ENCODE measurements at regions not wholly inside any gene's neighbourhood (a gene's known extent, or its start where the extent isn't known, plus 50 kb on each side); places are given as distances from the start of the nearest gene placed in this dataset.

- Histone ChIP-seq H4K20me1 (ENCODE audit: insufficient read depth, poor library complexity, severe bottlenecking) (no peaks in the 10 kb centered on the region), H3K4me1 (ENCODE audit: insufficient read depth) (no peaks in the 10 kb centered on the region), H3K9me3 (ENCODE audit: low read depth) (no peaks in the 10 kb centered on the region), H3K36me3 (replicated peaks; ENCODE audit: insufficient read depth, low read depth) (no peaks in the 10 kb centered on the region), H3K9me2 (replicated peaks; ENCODE audit: insufficient read depth) (no peaks in the 10 kb centered on the region), H3K4me3 (no peak overlapping the region), H3K79me2 (no peaks in the 10 kb centered on the region), H3K27ac (no peak overlapping the region), H2AFZ (peak overlapping the region; percentile 2), H3K27me3 (no peaks in the 10 kb centered on the region), H3K4me2 (no peak overlapping the region)
- DNase-seq (ENCODE audit: low spot score), result no peak
- no peak for TF ChIP-seq EZH2 (IDR thresholded peaks at IDR 0.05; ENCODE audit: borderline replicate concordance)
- no peak for TF ChIP-seq CTCF (IDR thresholded peaks at IDR 0.05; ENCODE audit: poor library complexity)
- no peak for TF ChIP-seq EZH2phosphoT487 (IDR thresholded peaks at IDR 0.05; ENCODE audit: low read depth, severe bottlenecking, unreplicated experiment)
- WGBS (ENCODE audit: low lambda C conversion rate, missing lambda C conversion rate), result 76% methylated on average over 3 of the region's 3 CpGs
Observed at GRCh38 chr7:9863545-9863944, 1110.1 kb upstream of the PHF14 start.

- H2AFZ ChIP-seq, result no peak overlapping the region
- WGBS (ENCODE audit: low lambda C conversion rate, missing lambda C conversion rate), result 43% methylated on average over 1 of the region's 1 CpG
- H3K4me2 ChIP-seq, result peak overlapping the region; percentile 13
Observed at GRCh38 chr7:9869151-9869550, 1104.5 kb upstream of the PHF14 start.

GRCh38 chr7:9869566-9869965, 1104.1 kb upstream of the PHF14 start:
- Histone ChIP-seq H3K4me2 (peak overlapping the region; percentile 13), H3K27ac (no peak overlapping the region), H3K79me2 (no peaks in the 10 kb centered on the region), H3K4me3 (no peak overlapping the region), H3K9me2 (replicated peaks; ENCODE audit: insufficient read depth) (no peaks in the 10 kb centered on the region), H3K27me3 (no peaks in the 10 kb centered on the region), H2AFZ (no peak overlapping the region), H3K4me1 (ENCODE audit: insufficient read depth) (no peaks in the 10 kb centered on the region), H3K36me3 (replicated peaks; ENCODE audit: insufficient read depth, low read depth) (no peaks in the 10 kb centered on the region), H4K20me1 (ENCODE audit: insufficient read depth, poor library complexity, severe bottlenecking) (no peaks in the 10 kb centered on the region), H3K9me3 (ENCODE audit: low read depth) (no peaks in the 10 kb centered on the region)
- TF ChIP-seq CTCF (IDR thresholded peaks at IDR 0.05; ENCODE audit: poor library complexity), result no peak
- no peak for TF ChIP-seq EZH2phosphoT487 (IDR thresholded peaks at IDR 0.05; ENCODE audit: low read depth, severe bottlenecking, unreplicated experiment)
- no peak for TF ChIP-seq EZH2 (IDR thresholded peaks at IDR 0.05; ENCODE audit: borderline replicate concordance)
- no peak for DNase-seq (ENCODE audit: low spot score)
- WGBS (ENCODE audit: low lambda C conversion rate, missing lambda C conversion rate), result 65% methylated on average over 2 of the region's 2 CpGs

More at GRCh38 chr7:9869151-9869550, 1104.5 kb upstream of the PHF14 start:
- H3K4me1 ChIP-seq (ENCODE audit: insufficient read depth), result no peaks in the 10 kb centered on the region
- H3K9me2 ChIP-seq (replicated peaks; ENCODE audit: insufficient read depth), result no peaks in the 10 kb centered on the region
- no peaks in the 10 kb centered on the region for H3K9me3 ChIP-seq (ENCODE audit: low read depth)
- no peaks in the 10 kb centered on the region for H3K36me3 ChIP-seq (replicated peaks; ENCODE audit: insufficient read depth, low read depth)
- H3K27ac ChIP-seq, result no peak overlapping the region
- no peak overlapping the region for H3K4me3 ChIP-seq
- TF ChIP-seq EZH2phosphoT487 (IDR thresholded peaks at IDR 0.05; ENCODE audit: low read depth, severe bottlenecking, unreplicated experiment), result no peak
- TF ChIP-seq CTCF (IDR thresholded peaks at IDR 0.05; ENCODE audit: poor library complexity), result no peak
- TF ChIP-seq EZH2 (IDR thresholded peaks at IDR 0.05; ENCODE audit: borderline replicate concordance), result no peak
- no peaks in the 10 kb centered on the region for H3K79me2 ChIP-seq
- H4K20me1 ChIP-seq (ENCODE audit: insufficient read depth, poor library complexity, severe bottlenecking), result no peaks in the 10 kb centered on the region
- no peaks in the 10 kb centered on the region for H3K27me3 ChIP-seq
- no peak for DNase-seq (ENCODE audit: low spot score)

- H3K9me2 ChIP-seq (replicated peaks; ENCODE audit: insufficient read depth), result no peaks in the 10 kb centered on the region
- H3K36me3 ChIP-seq (replicated peaks; ENCODE audit: insufficient read depth, low read depth), result no peaks in the 10 kb centered on the region
- WGBS (ENCODE audit: low lambda C conversion rate, missing lambda C conversion rate), result 82% methylated on average over 4 of the region's 4 CpGs
- no peaks in the 10 kb centered on the region for H3K27me3 ChIP-seq
- no peak overlapping the region for H2AFZ ChIP-seq
- H3K27ac ChIP-seq, result no peak overlapping the region
- no peaks in the 10 kb centered on the region for H3K9me3 ChIP-seq (ENCODE audit: low read depth)
- no peaks in the 10 kb centered on the region for H3K4me1 ChIP-seq (ENCODE audit: insufficient read depth)
- H3K4me2 ChIP-seq, result no peak overlapping the region
- TF ChIP-seq EZH2phosphoT487 (IDR thresholded peaks at IDR 0.05; ENCODE audit: low read depth, severe bottlenecking, unreplicated experiment) (no peak), CTCF (IDR thresholded peaks at IDR 0.05; ENCODE audit: poor library complexity) (no peak), EZH2 (IDR thresholded peaks at IDR 0.05; ENCODE audit: borderline replicate concordance) (no peak)
- no peaks in the 10 kb centered on the region for H4K20me1 ChIP-seq (ENCODE audit: insufficient read depth, poor library complexity, severe bottlenecking)
- DNase-seq (ENCODE audit: low spot score), result no peak
- no peaks in the 10 kb centered on the region for H3K79me2 ChIP-seq
- H3K4me3 ChIP-seq, result no peak overlapping the region
Observed at GRCh38 chr7:9870674-9871073, 1103.0 kb upstream of the PHF14 start.

Data from hepatocyte (in vitro differentiated cells).